ENCODE measurements at regions not wholly inside any gene's neighbourhood (a gene's known extent, or its start where the extent isn't known, plus 50 kb on each side); places are given as distances from the start of the nearest gene placed in this dataset.

GRCh38 chr13:38462605-38463004 lies 113.0 kb downstream of the UFM1 start:
- H3K27me3 ChIP-seq (replicated peaks in 1 of 2; ENCODE audit: control insufficient read depth in 2 of 2, insufficient read depth in 2 of 2, low read length in 1 of 2): no peaks in the 10 kb centered on the region
- H4K20me1 ChIP-seq (ENCODE audit: control insufficient read depth, insufficient read depth): no peaks in the 10 kb centered on the region
- BruUV-seq (replicated peaks): no TSS peak
- intact Hi-C loops (cut with micrococcal nuclease; ENCODE audit: unreplicated experiment): no loop called here
- TF ChIP-seq ELK1 (IDR thresholded peaks at IDR 0.05; ENCODE audit: low read depth, low read length) (no peak), SMC3 (IDR thresholded peaks at IDR 0.05; ENCODE audit: borderline replicate concordance, low read length) (no peak), MTA2 (IDR thresholded peaks at IDR 0.05; ENCODE audit: low read depth) (peak; percentile 37; the same call in 1 of the 2 replicates), ETV6 (conservative IDR thresholded peaks at IDR 0.05 in 1 of 2, IDR thresholded peaks at IDR 0.05 in 1 of 2; ENCODE audit: borderline replicate concordance in 1 of 2, low read depth in 1 of 2) (no peak)
- CTCF ChIA-PET: interaction anchor here (0.7 kb wide), 1 partner anchor 94 kb away, joined by 3 read pairs; no protein-coding TSS in a partner anchor
- WGBS (ENCODE audit: insufficient coverage, insufficient replicate concordance, low lambda C conversion rate, missing lambda C conversion rate): 63% methylated on average over 7 of the region's 7 CpGs
- SMC1A ChIA-PET (ENCODE audit: uncharacterized antibody, unreplicated experiment): interaction anchor here (1.2 kb wide), 1 partner anchor 48 kb away, joined by 3 read pairs; no protein-coding TSS in a partner anchor
- H3K4me3 ChIP-seq: no peak overlapping the region
- H3K27ac ChIP-seq (ENCODE audit: control insufficient read depth, insufficient read depth): no peak overlapping the region
- H3K4me2 ChIP-seq (ENCODE audit: control insufficient read depth, insufficient read depth): no peak overlapping the region
- no peaks in the 10 kb centered on the region for H3K4me1 ChIP-seq (ENCODE audit: control insufficient read depth, insufficient read depth, low read length)
- DNase-seq (ENCODE audit: low read depth, low spot score): no peak
- no peaks in the 10 kb centered on the region for H3K36me3 ChIP-seq (ENCODE audit: control insufficient read depth in 2 of 2, insufficient read depth in 2 of 2, low read length in 1 of 2)
- H3K79me2 ChIP-seq (ENCODE audit: control insufficient read depth, insufficient read depth, low read length): no peaks in the 10 kb centered on the region
- POLR2A ChIA-PET: no interaction called here
- RAD21 ChIA-PET (ENCODE audit: unreplicated experiment): no interaction called here
- H3K9ac ChIP-seq (ENCODE audit: control insufficient read depth, insufficient read depth, low read length): no peak overlapping the region
- in situ Hi-C loops (cut with MboI): no loop called here
- peak; percentile 78 for ATAC-seq
- H2AFZ ChIP-seq (ENCODE audit: control insufficient read depth, low read depth, low read length): no peak overlapping the region
- FAIRE-seq: no peak
- no peaks in the 10 kb centered on the region for H3K9me3 ChIP-seq (replicated peaks; ENCODE audit: control insufficient read depth, insufficient read depth, low read length)

- 43% methylated on average over 3 of the region's 3 CpGs for WGBS (ENCODE audit: insufficient coverage, insufficient replicate concordance, low lambda C conversion rate, missing lambda C conversion rate)
- in situ Hi-C loops (cut with MboI) (no loop called here), intact Hi-C loops (cut with micrococcal nuclease; ENCODE audit: unreplicated experiment) (no loop called here)
- Histone ChIP-seq H3K79me2 (ENCODE audit: control insufficient read depth, insufficient read depth, low read length) (no peaks in the 10 kb centered on the region), H3K9ac (ENCODE audit: control insufficient read depth, insufficient read depth, low read length) (no peak overlapping the region), H3K4me1 (ENCODE audit: control insufficient read depth, insufficient read depth, low read length) (no peaks in the 10 kb centered on the region), H4K20me1 (ENCODE audit: control insufficient read depth, insufficient read depth) (no peaks in the 10 kb centered on the region), H3K27ac (ENCODE audit: control insufficient read depth, insufficient read depth) (no peak overlapping the region), H3K36me3 (ENCODE audit: control insufficient read depth in 2 of 2, insufficient read depth in 2 of 2, low read length in 1 of 2) (no peaks in the 10 kb centered on the region), H3K9me3 (replicated peaks; ENCODE audit: control insufficient read depth, insufficient read depth, low read length) (no peaks in the 10 kb centered on the region), H3K4me2 (ENCODE audit: control insufficient read depth, insufficient read depth) (no peak overlapping the region), H3K27me3 (replicated peaks in 1 of 2; ENCODE audit: control insufficient read depth in 2 of 2, insufficient read depth in 2 of 2, low read length in 1 of 2) (no peaks in the 10 kb centered on the region), H2AFZ (ENCODE audit: control insufficient read depth, low read depth, low read length) (no peak overlapping the region), H3K4me3 (no peak overlapping the region)
- POLR2A ChIA-PET: no interaction called here
- SMC1A ChIA-PET (ENCODE audit: uncharacterized antibody, unreplicated experiment): interaction anchor here (1.2 kb wide), 1 partner anchor 48 kb away, joined by 3 read pairs; no protein-coding TSS in a partner anchor
- no TSS peak for BruUV-seq (replicated peaks)
- CTCF ChIA-PET: interaction anchor here (0.7 kb wide), 1 partner anchor 94 kb away, joined by 3 read pairs; no protein-coding TSS in a partner anchor
- ATAC-seq (no peak), DNase-seq (ENCODE audit: low read depth, low spot score) (no peak), FAIRE-seq (no peak)
- no peak for TF ChIP-seq NBN (IDR thresholded peaks at IDR 0.05)
- TF ChIP-seq ESRRA (IDR thresholded peaks at IDR 0.05; ENCODE audit: low read length): no peak
- TF ChIP-seq LARP7 (IDR thresholded peaks at IDR 0.05): no peak
- TF ChIP-seq SREBF1 (IDR thresholded peaks at IDR 0.05; ENCODE audit: low read length): no peak
- no peak for TF ChIP-seq FOXM1 (IDR thresholded peaks at IDR 0.05; ENCODE audit: low read depth, low read length)
- TF ChIP-seq MXI1 (IDR thresholded peaks at IDR 0.05; ENCODE audit: low read depth, low read length): no peak
- TF ChIP-seq CREB1 (IDR thresholded peaks at IDR 0.05; ENCODE audit: low read depth): no peak
- TF ChIP-seq HDGF (IDR thresholded peaks at IDR 0.05): no peak
- TF ChIP-seq ZNF687 (IDR thresholded peaks at IDR 0.05): no peak
- TF ChIP-seq ZBED1 (IDR thresholded peaks at IDR 0.05; ENCODE audit: borderline replicate concordance): no peak
- TF ChIP-seq ZNF274 (IDR thresholded peaks at IDR 0.05; ENCODE audit: insufficient read depth, insufficient read length): no peak
- RAD21 ChIA-PET (ENCODE audit: unreplicated experiment): no interaction called here
Measured at GRCh38 chr13:38463048-38463447, 113.4 kb downstream of the UFM1 start.

Measured in GM12878 (cell line).